ENCODE measurements at regions not wholly inside any gene's neighbourhood (a gene's known extent, or its start where the extent isn't known, plus 50 kb on each side); places are given as distances from the start of the nearest gene placed in this dataset.
A peak's percentile ranks its signal among the peaks of the same experiment; 100 is the strongest.

DNA sequence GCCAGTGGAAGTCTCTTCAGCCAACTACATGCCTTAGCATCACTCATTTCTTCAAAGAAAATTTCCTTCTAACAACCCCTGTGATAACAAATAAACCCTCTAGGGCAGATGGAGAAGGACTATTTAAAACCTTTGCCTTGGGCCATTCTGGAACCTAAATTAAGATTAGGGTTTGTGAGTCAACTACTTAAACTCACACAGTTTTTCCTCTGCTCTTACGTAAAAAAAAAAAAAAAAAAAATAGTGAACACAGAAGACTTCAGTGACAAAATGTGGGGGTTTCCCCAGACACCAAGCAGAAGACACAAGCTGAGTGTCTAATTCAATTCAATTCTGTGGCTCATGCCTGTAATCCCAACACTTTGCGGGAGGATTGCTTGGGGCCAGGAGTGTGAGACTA, 65.8 kb upstream of the ERCC6L2 start:
- Histone ChIP-seq H3K4me3 (ENCODE audit: low read length) (no peak overlapping the region), H3K79me2 (ENCODE audit: low read length) (no peaks in the 10 kb centered on the region), H3K9ac (ENCODE audit: low read length) (no peak overlapping the region), H3F3A (ENCODE audit: low read length, unreplicated experiment) (no peaks in the 10 kb centered on the region), H2AFZ (ENCODE audit: low read length) (no peak overlapping the region), H3K9me3 (ENCODE audit: low read length) (no peaks in the 10 kb centered on the region), H3K27me3 (ENCODE audit: low read length) (no peaks in the 10 kb centered on the region), H3K27ac (ENCODE audit: low read length) (no peak overlapping the region), H3K4me1 (ENCODE audit: insufficient read depth, low read length) (peaks cover 9% of the 10 kb centered on the region; the same call in 1 of the 2 replicates), H3K36me3 (ENCODE audit: low read depth, low read length) (no peaks in the 10 kb centered on the region), H3K4me2 (ENCODE audit: low read length) (no peak overlapping the region), H3K9me2 (replicated peaks; ENCODE audit: low read length) (no peaks in the 10 kb centered on the region), H4K20me1 (ENCODE audit: low read length) (no peaks in the 10 kb centered on the region)
- no peak for ATAC-seq
- no peak for DNase-seq
- POLR2A ChIA-PET (ENCODE audit: unreplicated experiment): no interaction called here
- intact Hi-C loops (cut with micrococcal nuclease): no loop called here
- CTCF ChIA-PET: interaction anchor here (0.6 kb wide), 1 partner anchor 50 kb away, joined by 4 read pairs; no protein-coding TSS in a partner anchor
- TF ChIP-seq, protein P1, sequence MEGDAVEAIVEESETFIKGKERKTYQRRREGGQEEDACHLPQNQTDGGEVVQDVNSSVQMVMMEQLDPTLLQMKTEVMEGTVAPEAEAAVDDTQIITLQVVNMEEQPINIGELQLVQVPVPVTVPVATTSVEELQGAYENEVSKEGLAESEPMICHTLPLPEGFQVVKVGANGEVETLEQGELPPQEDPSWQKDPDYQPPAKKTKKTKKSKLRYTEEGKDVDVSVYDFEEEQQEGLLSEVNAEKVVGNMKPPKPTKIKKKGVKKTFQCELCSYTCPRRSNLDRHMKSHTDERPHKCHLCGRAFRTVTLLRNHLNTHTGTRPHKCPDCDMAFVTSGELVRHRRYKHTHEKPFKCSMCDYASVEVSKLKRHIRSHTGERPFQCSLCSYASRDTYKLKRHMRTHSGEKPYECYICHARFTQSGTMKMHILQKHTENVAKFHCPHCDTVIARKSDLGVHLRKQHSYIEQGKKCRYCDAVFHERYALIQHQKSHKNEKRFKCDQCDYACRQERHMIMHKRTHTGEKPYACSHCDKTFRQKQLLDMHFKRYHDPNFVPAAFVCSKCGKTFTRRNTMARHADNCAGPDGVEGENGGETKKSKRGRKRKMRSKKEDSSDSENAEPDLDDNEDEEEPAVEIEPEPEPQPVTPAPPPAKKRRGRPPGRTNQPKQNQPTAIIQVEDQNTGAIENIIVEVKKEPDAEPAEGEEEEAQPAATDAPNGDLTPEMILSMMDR (conservative IDR thresholded peaks at IDR 0.05; ENCODE audit: low read depth, low read length): no peak
- no peak for TF ChIP-seq EZH2phosphoT487 (IDR thresholded peaks at IDR 0.05; ENCODE audit: borderline replicate concordance, low read length)
- TF ChIP-seq EZH2 (IDR thresholded peaks at IDR 0.05; ENCODE audit: low read length, unreplicated experiment): no peak
- BruUV-seq (replicated peaks): no TSS peak

DNA sequence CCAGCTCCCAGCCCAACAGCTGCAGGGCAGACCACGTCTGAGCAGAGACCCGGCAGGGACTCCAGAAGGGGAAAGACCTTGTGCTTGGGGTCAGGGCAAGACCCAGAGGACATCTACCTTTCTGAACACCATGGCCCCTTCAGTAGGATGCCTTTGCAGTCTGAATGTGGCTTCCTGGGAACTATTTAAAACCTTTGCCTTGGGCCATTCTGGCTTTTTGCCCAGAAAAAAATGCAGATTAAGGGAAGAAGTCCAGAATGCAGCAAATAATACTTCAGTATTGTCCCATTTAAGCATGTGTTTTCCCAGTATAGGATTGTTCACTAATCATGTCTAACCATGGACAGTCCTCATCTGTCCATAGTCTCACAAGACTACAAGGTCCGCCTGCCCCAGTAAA, 67.5 kb upstream of the ERCC6L2 start:
- peak; percentile 46 for DNase-seq

GRCh38 chr9:95807326-95807947, 68.1 kb upstream of the ERCC6L2 start:
- Histone ChIP-seq H4K20me1 (ENCODE audit: low read length) (no peaks in the 10 kb centered on the region), H3K79me2 (ENCODE audit: low read length) (no peaks in the 10 kb centered on the region), H3K27ac (ENCODE audit: low read length) (0 out of 2 replicates have a peak overlapping the region, but pooled peaks have one; percentile 13), H3K9me3 (ENCODE audit: low read length) (no peaks in the 10 kb centered on the region), H2AFZ (ENCODE audit: low read length) (no peak overlapping the region), H3F3A (ENCODE audit: low read length, unreplicated experiment) (no peaks in the 10 kb centered on the region), H3K4me2 (ENCODE audit: low read length) (no peak overlapping the region), H3K9me2 (replicated peaks; ENCODE audit: low read length) (no peaks in the 10 kb centered on the region), H3K27me3 (ENCODE audit: low read length) (no peaks in the 10 kb centered on the region), H3K9ac (ENCODE audit: low read length) (no peak overlapping the region), H3K36me3 (ENCODE audit: low read depth, low read length) (no peaks in the 10 kb centered on the region), H3K4me3 (ENCODE audit: low read length) (no peak overlapping the region), H3K4me1 (ENCODE audit: insufficient read depth, low read length) (peaks cover 5% of the 10 kb centered on the region; the same call in 1 of the 2 replicates)
- CTCF ChIA-PET: no interaction called here
- POLR2A ChIA-PET (ENCODE audit: unreplicated experiment): no interaction called here
- BruUV-seq (replicated peaks): no TSS peak
- DNase-seq (no peak), ATAC-seq (no peak)
- TF ChIP-seq EZH2phosphoT487 (IDR thresholded peaks at IDR 0.05; ENCODE audit: borderline replicate concordance, low read length) (no peak), EZH2 (IDR thresholded peaks at IDR 0.05; ENCODE audit: low read length, unreplicated experiment) (no peak)
- TF ChIP-seq, protein P1 (conservative IDR thresholded peaks at IDR 0.05; ENCODE audit: low read depth, low read length): no peak
- intact Hi-C loops (cut with micrococcal nuclease): no loop called here

More for the DNA sequence above, 67.5 kb upstream of the ERCC6L2 start:
- Histone ChIP-seq H3K9me2 (replicated peaks; ENCODE audit: low read length) (no peaks in the 10 kb centered on the region), H4K20me1 (ENCODE audit: low read length) (no peaks in the 10 kb centered on the region), H3K9ac (ENCODE audit: low read length) (no peak overlapping the region), H3F3A (ENCODE audit: low read length, unreplicated experiment) (no peaks in the 10 kb centered on the region), H2AFZ (ENCODE audit: low read length) (no peak overlapping the region), H3K4me3 (ENCODE audit: low read length) (no peak overlapping the region), H3K4me2 (ENCODE audit: low read length) (no peak overlapping the region), H3K4me1 (ENCODE audit: insufficient read depth, low read length) (peaks cover 5% of the 10 kb centered on the region; the same call in 1 of the 2 replicates), H3K36me3 (ENCODE audit: low read depth, low read length) (no peaks in the 10 kb centered on the region), H3K9me3 (ENCODE audit: low read length) (no peaks in the 10 kb centered on the region), H3K79me2 (ENCODE audit: low read length) (no peaks in the 10 kb centered on the region), H3K27me3 (ENCODE audit: low read length) (no peaks in the 10 kb centered on the region), H3K27ac (ENCODE audit: low read length) (no peak overlapping the region)
- no peak for ATAC-seq
- intact Hi-C loops (cut with micrococcal nuclease): no loop called here
- ChIA-PET CTCF (no interaction called here), POLR2A (ENCODE audit: unreplicated experiment) (no interaction called here)
- BruUV-seq (replicated peaks): no TSS peak
- no peak for TF ChIP-seq EZH2 (IDR thresholded peaks at IDR 0.05; ENCODE audit: low read length, unreplicated experiment)
- TF ChIP-seq, protein P1 (conservative IDR thresholded peaks at IDR 0.05; ENCODE audit: low read depth, low read length): no peak
- no peak for TF ChIP-seq EZH2phosphoT487 (IDR thresholded peaks at IDR 0.05; ENCODE audit: borderline replicate concordance, low read length)

Data from PC-3 (cell line).